DND-41 (cell line): ENCODE measurements at regions not wholly inside any gene's neighbourhood (a gene's known extent, or its start where the extent isn't known, plus 50 kb on each side); places are given as distances from the start of the nearest gene placed in this dataset.

Source experiments
- ATAC-seq: fragments of 200-7000 bp; cut with Tn5 transposase; 3 replicates; pipeline ENCODE4 v1.9.1; 2021; ENCODE audit warnings: low read depth; ENCODE audit not compliant: insufficient read depth
- DNase-seq: peaks from one replicate; pipeline ENCODE4 v3.0.0-alpha.2; 2020
- H2AFZ ChIP-seq: 2 replicates; pipeline ENCODE4 v1.6.0; 2012; ENCODE audit warnings: low read depth, low read length
- H3K27ac ChIP-seq: 2 replicates; pipeline ENCODE4 v1.5.1; 2012; ENCODE audit warnings: low read length, inconsistent platforms
- H3K27me3 ChIP-seq: fragments of 200-600 bp; sonication (generic); 2 replicates; pipeline ENCODE4 v1.6.0; 2012; ENCODE audit warnings: low read length, mild to moderate bottlenecking, inconsistent platforms; ENCODE audit not compliant: insufficient read depth, poor library complexity
- H3K36me3 ChIP-seq: 2 replicates; pipeline ENCODE4 v1.5.1; 2012; ENCODE audit warnings: low read length, inconsistent platforms; ENCODE audit not compliant: insufficient read depth
- H3K4me1 ChIP-seq: 2 replicates; pipeline ENCODE4 v1.5.1; 2012; ENCODE audit warnings: mild to moderate bottlenecking, low read length; ENCODE audit not compliant: insufficient read depth
- H3K4me2 ChIP-seq: 2 replicates; pipeline ENCODE4 v1.6.0; 2012; ENCODE audit warnings: mild to moderate bottlenecking, moderate library complexity, low read length, inconsistent platforms; ENCODE audit not compliant: insufficient read depth
- H3K4me3 ChIP-seq, 2 experiments: fragments of 200-600 bp in 1 of 2; shearing (Covaris generic) in 1 of 2; 2 replicates each; pipeline ENCODE4 v1.5.1; 2012 to 2016; ENCODE audit warnings: inconsistent platforms in 2 of 2, low read length in 2 of 2, mild to moderate bottlenecking in 2 of 2, low read depth in 1 of 2, moderate library complexity in 1 of 2
- H3K79me2 ChIP-seq: 2 replicates; pipeline ENCODE4 v1.6.0; 2012; ENCODE audit warnings: low read length, inconsistent platforms; ENCODE audit not compliant: insufficient read depth
- H3K9ac ChIP-seq: 2 replicates; pipeline ENCODE4 v1.6.0; 2012; ENCODE audit warnings: low read depth, mild to moderate bottlenecking, inconsistent platforms, low read length, moderate library complexity
- H3K9me3 ChIP-seq: 2 replicates; pipeline ENCODE4 v1.5.1; 2012; ENCODE audit warnings: low read length, moderate library complexity, mild to moderate bottlenecking, inconsistent platforms; ENCODE audit not compliant: insufficient read depth, severe bottlenecking
- H4K20me1 ChIP-seq: 2 replicates; pipeline ENCODE4 v1.6.0; 2012; ENCODE audit warnings: low read length; ENCODE audit not compliant: insufficient read depth
- EZH2 ChIP-seq: IDR thresholded peaks from 3 replicates; pipeline ENCODE4 v1.6.1; 2012; ENCODE audit warnings: borderline replicate concordance, low read depth, mild to moderate bottlenecking, moderate library complexity, low read length, inconsistent platforms; ENCODE audit not compliant: severe bottlenecking
- TF ChIP-seq, protein P1 (sequence below): IDR thresholded peaks from 2 replicates; pipeline ENCODE4 v1.5.1; 2012; ENCODE audit warnings: borderline replicate concordance, low read length, moderate library complexity, mild to moderate bottlenecking; ENCODE audit not compliant: poor library complexity, severe bottlenecking; ENCODE audit errors: extremely low read depth

DNA sequence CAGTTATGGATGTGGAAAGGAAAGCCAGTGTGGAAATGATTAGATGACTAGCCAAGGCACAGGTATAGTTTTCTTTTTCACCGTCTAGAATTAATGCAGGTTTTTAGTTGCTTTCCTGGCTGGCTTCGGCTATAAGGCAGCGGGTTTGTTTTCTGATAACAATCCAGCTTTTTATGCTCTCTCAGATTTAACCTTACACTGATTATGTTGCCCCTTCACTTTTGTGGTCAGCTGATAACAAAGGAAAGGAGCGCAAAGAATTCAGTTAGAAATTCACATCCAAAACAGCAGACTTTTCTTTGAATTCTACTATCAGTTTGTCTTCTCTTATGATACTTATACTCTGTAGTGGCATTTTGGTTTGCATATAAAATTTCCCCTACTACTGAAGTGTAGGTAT lies 94.2 kb upstream of the CENPE start:
- no peaks in the 10 kb centered on the region for H3K36me3 ChIP-seq
- H3K27me3 ChIP-seq, result peaks cover 5% of the 10 kb centered on the region
- DNase-seq, result no peak
- no peaks in the 10 kb centered on the region for H4K20me1 ChIP-seq
- H3K9ac ChIP-seq, result no peak overlapping the region
- no peaks in the 10 kb centered on the region for H3K9me3 ChIP-seq
- no peak overlapping the region for H3K4me3 ChIP-seq
- no peak overlapping the region for H3K4me2 ChIP-seq
- no peaks in the 10 kb centered on the region for H3K4me1 ChIP-seq
- no peak for ATAC-seq
- H2AFZ ChIP-seq, result no peak overlapping the region
- TF ChIP-seq, protein P1, sequence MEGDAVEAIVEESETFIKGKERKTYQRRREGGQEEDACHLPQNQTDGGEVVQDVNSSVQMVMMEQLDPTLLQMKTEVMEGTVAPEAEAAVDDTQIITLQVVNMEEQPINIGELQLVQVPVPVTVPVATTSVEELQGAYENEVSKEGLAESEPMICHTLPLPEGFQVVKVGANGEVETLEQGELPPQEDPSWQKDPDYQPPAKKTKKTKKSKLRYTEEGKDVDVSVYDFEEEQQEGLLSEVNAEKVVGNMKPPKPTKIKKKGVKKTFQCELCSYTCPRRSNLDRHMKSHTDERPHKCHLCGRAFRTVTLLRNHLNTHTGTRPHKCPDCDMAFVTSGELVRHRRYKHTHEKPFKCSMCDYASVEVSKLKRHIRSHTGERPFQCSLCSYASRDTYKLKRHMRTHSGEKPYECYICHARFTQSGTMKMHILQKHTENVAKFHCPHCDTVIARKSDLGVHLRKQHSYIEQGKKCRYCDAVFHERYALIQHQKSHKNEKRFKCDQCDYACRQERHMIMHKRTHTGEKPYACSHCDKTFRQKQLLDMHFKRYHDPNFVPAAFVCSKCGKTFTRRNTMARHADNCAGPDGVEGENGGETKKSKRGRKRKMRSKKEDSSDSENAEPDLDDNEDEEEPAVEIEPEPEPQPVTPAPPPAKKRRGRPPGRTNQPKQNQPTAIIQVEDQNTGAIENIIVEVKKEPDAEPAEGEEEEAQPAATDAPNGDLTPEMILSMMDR, result no peak
- no peak for TF ChIP-seq EZH2
- H3K27ac ChIP-seq, result no peak overlapping the region
- no peaks in the 10 kb centered on the region for H3K79me2 ChIP-seq

DNA sequence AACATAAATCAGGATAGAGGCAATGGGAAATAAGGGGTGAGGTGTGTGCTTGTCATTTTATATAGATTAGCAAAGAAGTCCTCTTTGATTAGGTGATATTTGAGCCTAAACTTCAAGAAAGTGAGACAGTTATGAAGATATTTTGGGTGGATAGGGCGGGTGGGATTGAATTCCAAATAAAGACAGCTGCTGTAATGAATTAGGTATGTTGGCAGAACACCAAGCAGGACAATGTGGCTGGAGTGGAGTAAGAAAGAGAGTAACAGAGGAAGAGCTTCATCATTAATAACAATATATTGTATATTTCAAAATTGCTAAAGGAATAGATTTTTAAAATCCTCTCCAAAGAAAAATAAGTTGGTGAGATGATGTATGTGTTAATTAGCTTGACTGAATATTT lies 91.0 kb upstream of the CENPE start:
- ATAC-seq, result no peak

DNA sequence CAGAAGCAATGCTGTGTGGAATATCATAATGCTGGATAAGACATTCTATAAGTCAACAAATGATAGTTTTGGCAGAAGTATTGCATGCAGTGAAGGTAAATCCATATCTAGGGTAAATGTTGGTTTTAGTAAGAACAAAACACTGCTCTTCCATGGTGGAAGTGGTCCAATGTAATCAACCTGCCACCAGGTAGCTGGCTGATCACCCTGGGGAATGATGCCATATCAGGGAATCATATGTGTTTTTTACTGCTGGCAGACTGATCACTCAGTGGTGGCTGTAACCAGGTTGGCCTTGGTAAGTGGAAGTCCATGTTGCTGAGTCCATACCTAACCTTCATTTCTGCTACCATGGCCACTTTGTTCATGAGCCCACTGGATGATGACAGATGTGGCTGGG lies 74.0 kb upstream of the CENPE start:
- H2AFZ ChIP-seq, result no peak overlapping the region
- H3K36me3 ChIP-seq, result no peaks in the 10 kb centered on the region
- H4K20me1 ChIP-seq, result no peaks in the 10 kb centered on the region
- H3K9me3 ChIP-seq, result no peaks in the 10 kb centered on the region
- H3K27ac ChIP-seq, result no peak overlapping the region
- H3K4me1 ChIP-seq, result no peaks in the 10 kb centered on the region
- DNase-seq (no peak), ATAC-seq (no peak)
- H3K9ac ChIP-seq, result no peak overlapping the region
- H3K79me2 ChIP-seq, result no peaks in the 10 kb centered on the region
- no peak overlapping the region for H3K4me2 ChIP-seq
- no peak for TF ChIP-seq EZH2
- TF ChIP-seq, protein P1, result no peak
- no peaks in the 10 kb centered on the region for H3K27me3 ChIP-seq
- no peak overlapping the region for H3K4me3 ChIP-seq

More for the DNA sequence above, 91.0 kb upstream of the CENPE start:
- Histone ChIP-seq H3K9me3 (no peaks in the 10 kb centered on the region), H3K79me2 (no peaks in the 10 kb centered on the region), H3K4me1 (no peaks in the 10 kb centered on the region), H3K4me3 (no peak overlapping the region), H3K36me3 (no peaks in the 10 kb centered on the region), H3K4me2 (no peak overlapping the region), H3K27me3 (peaks cover 5% of the 10 kb centered on the region), H4K20me1 (no peaks in the 10 kb centered on the region), H3K9ac (no peak overlapping the region), H3K27ac (no peak overlapping the region), H2AFZ (no peak overlapping the region)
- no peak for DNase-seq
- TF ChIP-seq EZH2, result no peak

DNA sequence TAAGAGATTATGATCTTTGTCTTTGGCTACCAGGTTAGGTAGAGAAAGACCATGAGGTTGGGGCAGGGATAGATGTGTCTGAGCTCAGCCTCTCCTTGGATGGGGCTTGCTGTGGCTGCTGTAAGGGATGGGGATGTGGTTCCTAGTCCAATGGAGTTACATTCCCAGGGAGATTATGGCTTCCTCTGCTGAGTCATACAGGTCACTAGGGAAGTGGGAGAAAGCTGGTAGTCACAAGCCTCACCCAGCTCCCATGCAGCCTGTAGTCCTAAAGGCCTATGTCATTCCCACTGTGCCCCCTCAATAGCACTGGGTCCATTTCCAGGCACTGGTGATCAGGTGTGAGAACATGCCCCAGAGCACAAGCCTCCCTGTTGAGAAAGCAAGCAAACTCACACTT lies 70.6 kb upstream of the CENPE start:
- TF ChIP-seq, protein P1, result no peak
- H3K4me1 ChIP-seq, result no peaks in the 10 kb centered on the region
- DNase-seq, result no peak

More for the DNA sequence above, 70.6 kb upstream of the CENPE start:
- no peak for ATAC-seq
- no peak overlapping the region for H3K9ac ChIP-seq
- no peaks in the 10 kb centered on the region for H4K20me1 ChIP-seq
- no peaks in the 10 kb centered on the region for H3K9me3 ChIP-seq
- H2AFZ ChIP-seq, result no peak overlapping the region
- no peak overlapping the region for H3K27ac ChIP-seq
- no peaks in the 10 kb centered on the region for H3K27me3 ChIP-seq
- H3K4me2 ChIP-seq, result no peak overlapping the region
- H3K36me3 ChIP-seq, result no peaks in the 10 kb centered on the region
- no peak overlapping the region for H3K4me3 ChIP-seq
- no peaks in the 10 kb centered on the region for H3K79me2 ChIP-seq
